A549 (cell line): ENCODE measurements at regions not wholly inside any gene's neighbourhood (a gene's known extent, or its start where the extent isn't known, plus 50 kb on each side); places are given as distances from the start of the nearest gene placed in this dataset.

Experiments
- BHLHE40 ChIP-seq: IDR thresholded peaks from 2 replicates; pipeline ENCODE4 v1.6.1; 2012; ENCODE audit warnings: low read depth, low read length, inconsistent platforms
- CBX8 ChIP-seq: fragments of 200-600 bp; sonication (generic); IDR thresholded peaks from 2 replicates; pipeline ENCODE4 v1.6.1; 2016
- EP300 ChIP-seq, 2 experiments: fragments of >200 bp; sonication (Bioruptor Twin); formaldehyde crosslinking; IDR thresholded peaks; 2 replicates in 1 of 2; 3 replicates in 1 of 2; pipeline ENCODE4 v1.6.1; 2016 to 2017
- MAZ ChIP-seq: fragments of 150-350 bp; IDR thresholded peaks from 2 replicates; pipeline ENCODE4 v1.6.1; 2014; ENCODE audit warnings: antibody characterized with exemption, low read depth, low read length, borderline replicate concordance
- PHF8 ChIP-seq: fragments of 200-600 bp; sonication (generic); IDR thresholded peaks from 2 replicates; pipeline ENCODE4 v1.6.1; 2016; ENCODE audit warnings: low read depth, mild to moderate bottlenecking, antibody characterized with exemption, moderate library complexity, borderline replicate concordance
- POLR2A ChIP-seq: IDR thresholded peaks from 2 replicates; pipeline ENCODE4 v1.6.1; 2012; ENCODE audit warnings: mild to moderate bottlenecking, low read length
- RAD21 ChIP-seq, 2 experiments: fragments of >200 bp in 1 of 2; sonication (Bioruptor Twin) in 1 of 2; formaldehyde crosslinking in 1 of 2; IDR thresholded peaks in 1 of 2; conservative IDR thresholded peaks in 1 of 2; 2 replicates in 1 of 2; 3 replicates in 1 of 2; pipeline ENCODE4 v1.6.1; 2012 to 2018; ENCODE audit warnings: inconsistent platforms in 1 of 2
- SREBF2 ChIP-seq: fragments of 450-650 bp; IDR thresholded peaks from 2 replicates; pipeline ENCODE4 v1.6.1; 2014; ENCODE audit warnings: mild to moderate bottlenecking, moderate library complexity
- TFCP2L1 ChIP-seq: fragments of 250-450 bp; sonication (Bioruptor Pico); IDR thresholded peaks from 2 replicates; pipeline ENCODE4 v1.5.0; 2021; ENCODE audit warnings: mild to moderate bottlenecking
- ZC3H11A ChIP-seq: fragments of 450-650 bp; IDR thresholded peaks from 2 replicates; pipeline ENCODE4 v1.6.1; 2014; ENCODE audit warnings: antibody characterized with exemption, mild to moderate bottlenecking
- TF ChIP-seq, protein P1 (sequence below): fragments of >200 bp; sonication (Bioruptor Twin); formaldehyde crosslinking; IDR thresholded peaks from 3 replicates; pipeline ENCODE4 v1.5.1; 2016
- TF ChIP-seq, protein P2 (sequence below): IDR thresholded peaks from 2 replicates; pipeline ENCODE4 v1.6.1; 2012

DNA sequence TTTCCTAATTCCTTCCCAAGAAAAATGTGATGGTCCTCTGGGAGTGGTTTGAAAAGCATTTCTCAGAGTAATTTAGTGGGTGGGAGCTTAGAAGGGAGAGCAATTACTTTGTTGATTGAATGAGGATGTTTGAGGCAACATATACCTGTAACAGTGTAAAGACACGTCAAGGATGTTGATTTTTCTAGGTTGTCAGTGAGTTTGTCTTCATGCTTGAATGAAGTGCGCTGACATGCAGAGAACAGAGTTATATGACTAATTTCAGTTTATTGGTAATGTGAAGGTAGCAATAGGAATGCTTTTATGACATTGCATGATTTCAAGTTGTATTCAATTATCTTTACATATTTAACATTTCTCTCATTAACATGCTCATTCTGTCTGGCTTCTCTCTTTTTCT, 286.9 kb downstream of the NFKBIZ start:
- no peak for TF ChIP-seq CBX8
- TF ChIP-seq PHF8, result no peak
- no peak for TF ChIP-seq SREBF2
- no peak for TF ChIP-seq ZC3H11A
- TF ChIP-seq, protein P1, sequence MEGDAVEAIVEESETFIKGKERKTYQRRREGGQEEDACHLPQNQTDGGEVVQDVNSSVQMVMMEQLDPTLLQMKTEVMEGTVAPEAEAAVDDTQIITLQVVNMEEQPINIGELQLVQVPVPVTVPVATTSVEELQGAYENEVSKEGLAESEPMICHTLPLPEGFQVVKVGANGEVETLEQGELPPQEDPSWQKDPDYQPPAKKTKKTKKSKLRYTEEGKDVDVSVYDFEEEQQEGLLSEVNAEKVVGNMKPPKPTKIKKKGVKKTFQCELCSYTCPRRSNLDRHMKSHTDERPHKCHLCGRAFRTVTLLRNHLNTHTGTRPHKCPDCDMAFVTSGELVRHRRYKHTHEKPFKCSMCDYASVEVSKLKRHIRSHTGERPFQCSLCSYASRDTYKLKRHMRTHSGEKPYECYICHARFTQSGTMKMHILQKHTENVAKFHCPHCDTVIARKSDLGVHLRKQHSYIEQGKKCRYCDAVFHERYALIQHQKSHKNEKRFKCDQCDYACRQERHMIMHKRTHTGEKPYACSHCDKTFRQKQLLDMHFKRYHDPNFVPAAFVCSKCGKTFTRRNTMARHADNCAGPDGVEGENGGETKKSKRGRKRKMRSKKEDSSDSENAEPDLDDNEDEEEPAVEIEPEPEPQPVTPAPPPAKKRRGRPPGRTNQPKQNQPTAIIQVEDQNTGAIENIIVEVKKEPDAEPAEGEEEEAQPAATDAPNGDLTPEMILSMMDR, result no peak
- TF ChIP-seq POLR2A, result no peak
- TF ChIP-seq EP300 (IDR thresholded peaks at IDR 0.05), result no peak
- TF ChIP-seq, protein P2, sequence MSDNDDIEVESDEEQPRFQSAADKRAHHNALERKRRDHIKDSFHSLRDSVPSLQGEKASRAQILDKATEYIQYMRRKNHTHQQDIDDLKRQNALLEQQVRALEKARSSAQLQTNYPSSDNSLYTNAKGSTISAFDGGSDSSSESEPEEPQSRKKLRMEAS, result no peak
- no peak for TF ChIP-seq RAD21 (conservative IDR thresholded peaks at IDR 0.05 in 1 of 2, IDR thresholded peaks at IDR 0.05 in 1 of 2)
- TF ChIP-seq BHLHE40, result no peak
- TF ChIP-seq TFCP2L1 (CRISPR knock-in tag), result no peak
- TF ChIP-seq MAZ, result no peak
